Testis (tissue), 2 donors: ENCODE measurements at regions not wholly inside any gene's neighbourhood (a gene's known extent, or its start where the extent isn't known, plus 50 kb on each side); places are given as distances from the start of the nearest gene placed in this dataset.

Experiments
- DNase-seq: peaks from one replicate; pipeline ENCODE4 v3.0.0-alpha.2; 2019
- H3K27ac ChIP-seq, 2 donors: fragments of 200-600 bp; sonication (generic); one replicate each; pipeline ENCODE4 v1.5.1; 2019
- H3K27me3 ChIP-seq: fragments of 200-600 bp; sonication (generic); one replicate; pipeline ENCODE4 v1.5.1; 2019
- H3K36me3 ChIP-seq: fragments of 200-600 bp; sonication (generic); one replicate; pipeline ENCODE4 v1.5.1; 2017; ENCODE audit warnings: low read depth; ENCODE audit errors: missing control alignments
- H3K4me1 ChIP-seq: fragments of 200-600 bp; sonication (generic); one replicate; pipeline ENCODE4 v1.5.1; 2019
- H3K4me3 ChIP-seq, 2 donors: fragments of 200-600 bp; sonication (generic); one replicate each; pipeline ENCODE4 v1.5.1; 2017 to 2019
- H3K9me3 ChIP-seq: fragments of 200-600 bp; sonication (generic); one replicate; pipeline ENCODE4 v1.5.1; 2017
- POLR2A ChIP-seq: fragments of 450-650 bp; IDR thresholded peaks from one replicate; pipeline ENCODE4 v1.6.1; 2017; ENCODE audit warnings: antibody characterized with exemption, mild to moderate bottlenecking, moderate library complexity
- WGBS, 2 donors: methylation state at CpG; one replicate each; pipeline ENCODE4 v1.1.5; 2018; 5-methylcytosine and 5-hydroxymethylcytosine counted together
- intact Hi-C: fragments of 100-400 bp; cut with DNase I; formaldehyde crosslinking; loops from one replicate; pipeline ENCODE4 v1.15.1; 2023; ENCODE audit warnings: low total_unique reads
- TF ChIP-seq, protein P1 (sequence below), 3 experiments: fragments of 450-650 bp in 2 of 3; fragments of 200-600 bp in 1 of 3; sonication (generic) in 1 of 3; IDR thresholded peaks; one replicate each; pipeline ENCODE4 v1.5.1; 2016 to 2019; ENCODE audit warnings: antibody characterized with exemption in 3 of 3, mild to moderate bottlenecking in 2 of 3, moderate library complexity in 1 of 3

GRCh38 chr13:54445453-54445852 lies 1416.8 kb downstream of the OLFM4 start:
- no peak for TF ChIP-seq POLR2A
- TF ChIP-seq, protein P1, sequence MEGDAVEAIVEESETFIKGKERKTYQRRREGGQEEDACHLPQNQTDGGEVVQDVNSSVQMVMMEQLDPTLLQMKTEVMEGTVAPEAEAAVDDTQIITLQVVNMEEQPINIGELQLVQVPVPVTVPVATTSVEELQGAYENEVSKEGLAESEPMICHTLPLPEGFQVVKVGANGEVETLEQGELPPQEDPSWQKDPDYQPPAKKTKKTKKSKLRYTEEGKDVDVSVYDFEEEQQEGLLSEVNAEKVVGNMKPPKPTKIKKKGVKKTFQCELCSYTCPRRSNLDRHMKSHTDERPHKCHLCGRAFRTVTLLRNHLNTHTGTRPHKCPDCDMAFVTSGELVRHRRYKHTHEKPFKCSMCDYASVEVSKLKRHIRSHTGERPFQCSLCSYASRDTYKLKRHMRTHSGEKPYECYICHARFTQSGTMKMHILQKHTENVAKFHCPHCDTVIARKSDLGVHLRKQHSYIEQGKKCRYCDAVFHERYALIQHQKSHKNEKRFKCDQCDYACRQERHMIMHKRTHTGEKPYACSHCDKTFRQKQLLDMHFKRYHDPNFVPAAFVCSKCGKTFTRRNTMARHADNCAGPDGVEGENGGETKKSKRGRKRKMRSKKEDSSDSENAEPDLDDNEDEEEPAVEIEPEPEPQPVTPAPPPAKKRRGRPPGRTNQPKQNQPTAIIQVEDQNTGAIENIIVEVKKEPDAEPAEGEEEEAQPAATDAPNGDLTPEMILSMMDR (IDR thresholded peaks at IDR 0.05): no peak
- no peaks in the 10 kb centered on the region for H3K4me1 ChIP-seq
- no peak overlapping the region for H3K27ac ChIP-seq
- no peaks in the 10 kb centered on the region for H3K9me3 ChIP-seq
- intact Hi-C loops: no loop called here
- no peaks in the 10 kb centered on the region for H3K27me3 ChIP-seq
- no peak for DNase-seq
- 70 to 77% methylated on average over 3 of the region's 3 CpGs for WGBS, 2 donors
- H3K4me3 ChIP-seq: no peak overlapping the region
- no peaks in the 10 kb centered on the region for H3K36me3 ChIP-seq

- Histone ChIP-seq H3K4me3 (no peak overlapping the region), H3K9me3 (no peaks in the 10 kb centered on the region), H3K27ac (no peak overlapping the region), H3K27me3 (no peaks in the 10 kb centered on the region), H3K4me1 (no peaks in the 10 kb centered on the region), H3K36me3 (no peaks in the 10 kb centered on the region)
- TF ChIP-seq, protein P1 (IDR thresholded peaks at IDR 0.05): no peak
- TF ChIP-seq POLR2A: no peak
- intact Hi-C loops: no loop called here
- DNase-seq: no peak
Measured at GRCh38 chr13:54445865-54446264, 1417.3 kb downstream of the OLFM4 start.

- no peak for TF ChIP-seq POLR2A
- TF ChIP-seq, protein P1 (IDR thresholded peaks at IDR 0.05): peak in 1 of 3 experiments; percentile 18
- DNase-seq: no peak
- no peak overlapping the region for H3K27ac ChIP-seq
- H3K36me3 ChIP-seq: no peaks in the 10 kb centered on the region
- H3K27me3 ChIP-seq: no peaks in the 10 kb centered on the region
- intact Hi-C loops: no loop called here
- H3K4me1 ChIP-seq: no peaks in the 10 kb centered on the region
- 97 to 100% methylated on average over 1 of the region's 1 CpG for WGBS, 2 donors
- H3K4me3 ChIP-seq: no peak overlapping the region
- no peaks in the 10 kb centered on the region for H3K9me3 ChIP-seq
Measured at GRCh38 chr13:54449922-54450321, 1421.3 kb downstream of the OLFM4 start.

DNA sequence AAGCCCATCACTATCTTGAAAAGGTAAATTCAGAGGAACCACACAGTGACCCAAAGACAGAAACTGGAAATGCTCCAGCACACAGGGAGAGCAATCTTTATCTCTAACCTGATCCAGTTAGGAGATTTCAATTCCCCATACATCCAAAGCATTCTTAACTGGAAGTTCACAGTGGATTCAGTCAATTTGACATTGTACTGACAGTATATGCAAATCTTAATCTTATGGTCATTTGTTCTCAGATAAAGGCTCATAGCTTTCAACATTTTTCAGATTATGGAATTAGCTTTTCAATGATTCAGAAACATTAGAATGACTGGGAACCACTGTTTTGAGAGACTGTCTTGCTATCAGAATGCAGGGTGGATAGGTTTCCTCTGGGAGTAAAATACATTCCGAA lies 1455.6 kb downstream of the OLFM4 start:
- no peaks in the 10 kb centered on the region for H3K9me3 ChIP-seq
- WGBS, 2 donors: 89% methylated on average over 1 of the region's 1 CpG
- H3K36me3 ChIP-seq: no peaks in the 10 kb centered on the region
- no peak overlapping the region for H3K27ac ChIP-seq
- H3K4me3 ChIP-seq: no peak overlapping the region
- intact Hi-C loops: no loop called here
- TF ChIP-seq, protein P1 (IDR thresholded peaks at IDR 0.05): no peak
- TF ChIP-seq POLR2A: no peak
- DNase-seq: no peak
- no peaks in the 10 kb centered on the region for H3K4me1 ChIP-seq
- H3K27me3 ChIP-seq: no peaks in the 10 kb centered on the region

GRCh38 chr13:54486421-54487166 lies 1458.0 kb downstream of the OLFM4 start:
- H3K27me3 ChIP-seq: no peaks in the 10 kb centered on the region
- no peak for DNase-seq
- no peak overlapping the region for H3K27ac ChIP-seq
- intact Hi-C loops: no loop called here
- no peak overlapping the region for H3K4me3 ChIP-seq
- WGBS, 2 donors: 86 to 94% methylated on average over 7 of the region's 7 CpGs
- H3K4me1 ChIP-seq: no peaks in the 10 kb centered on the region
- TF ChIP-seq, protein P1 (IDR thresholded peaks at IDR 0.05): no peak
- no peak for TF ChIP-seq POLR2A
- no peaks in the 10 kb centered on the region for H3K36me3 ChIP-seq
- no peaks in the 10 kb centered on the region for H3K9me3 ChIP-seq
